HFF-Myc (cell line): ENCODE measurements at regions not wholly inside any gene's neighbourhood (a gene's known extent, or its start where the extent isn't known, plus 50 kb on each side); places are given as distances from the start of the nearest gene placed in this dataset.

Experiments used
- DNase-seq: peaks from one replicate; pipeline ENCODE4 v3.0.0-alpha.2; 2011; ENCODE audit warnings: low read depth; ENCODE audit errors: extremely low read depth
- H3K4me3 ChIP-seq: replicated peaks from 2 replicates; pipeline ENCODE4 v1.5.1; 2011; ENCODE audit warnings: low read depth, mild to moderate bottlenecking, control low read depth, low read length
- CTCF ChIP-seq: IDR thresholded peaks from 2 replicates; pipeline ENCODE4 v1.5.1; 2012; ENCODE audit warnings: mild to moderate bottlenecking, low read depth, low read length, control low read depth; ENCODE audit errors: missing control alignments

GRCh38 chr11:127230392-127230791, 229.8 kb upstream of the KIRREL3 start:
- no peak for DNase-seq
- H3K4me3 ChIP-seq: no peak overlapping the region
- no peak for TF ChIP-seq CTCF

GRCh38 chr11:127226949-127227348, 226.4 kb upstream of the KIRREL3 start:
- TF ChIP-seq CTCF: no peak
- DNase-seq: no peak
- no peak overlapping the region for H3K4me3 ChIP-seq

- H3K4me3 ChIP-seq: no peak overlapping the region
- no peak for DNase-seq
- TF ChIP-seq CTCF: no peak
Measured at GRCh38 chr11:127226380-127226779, 225.8 kb upstream of the KIRREL3 start.

- TF ChIP-seq CTCF: no peak
- no peak overlapping the region for H3K4me3 ChIP-seq
- DNase-seq: no peak
Measured at GRCh38 chr11:127225619-127226018, 225.0 kb upstream of the KIRREL3 start.

GRCh38 chr11:127224276-127224675, 223.7 kb upstream of the KIRREL3 start:
- H3K4me3 ChIP-seq: no peak overlapping the region
- DNase-seq: no peak
- no peak for TF ChIP-seq CTCF

- no peak overlapping the region for H3K4me3 ChIP-seq
- TF ChIP-seq CTCF: no peak
- DNase-seq: no peak
Measured at GRCh38 chr11:127223633-127224032, 223.1 kb upstream of the KIRREL3 start.

- no peak for DNase-seq
- H3K4me3 ChIP-seq: no peak overlapping the region
- TF ChIP-seq CTCF: no peak
Measured at GRCh38 chr11:127223026-127223425, 222.5 kb upstream of the KIRREL3 start.
